C4-2B (cell line): ENCODE measurements at regions not wholly inside any gene's neighbourhood (a gene's known extent, or its start where the extent isn't known, plus 50 kb on each side); places are given as distances from the start of the nearest gene placed in this dataset.
"Not testable (repeated sequence)": the region's sequence is repeated elsewhere in the genome, so short reads cannot be mapped to it uniquely, and the experiment has no call there.

ENCODE experiments used
- H3K27ac ChIP-seq: fragments of 450-650 bp; 2 replicates; pipeline ENCODE4 v1.5.1; 2017
- ZFX ChIP-seq: fragments of 450-650 bp; IDR thresholded peaks from 2 replicates; pipeline ENCODE4 v1.6.1; 2017
- TF ChIP-seq, protein P1 (sequence below): fragments of 450-650 bp; conservative IDR thresholded peaks from 2 replicates; pipeline ENCODE4 v1.5.1; 2017; ENCODE audit warnings: mild to moderate bottlenecking

DNA sequence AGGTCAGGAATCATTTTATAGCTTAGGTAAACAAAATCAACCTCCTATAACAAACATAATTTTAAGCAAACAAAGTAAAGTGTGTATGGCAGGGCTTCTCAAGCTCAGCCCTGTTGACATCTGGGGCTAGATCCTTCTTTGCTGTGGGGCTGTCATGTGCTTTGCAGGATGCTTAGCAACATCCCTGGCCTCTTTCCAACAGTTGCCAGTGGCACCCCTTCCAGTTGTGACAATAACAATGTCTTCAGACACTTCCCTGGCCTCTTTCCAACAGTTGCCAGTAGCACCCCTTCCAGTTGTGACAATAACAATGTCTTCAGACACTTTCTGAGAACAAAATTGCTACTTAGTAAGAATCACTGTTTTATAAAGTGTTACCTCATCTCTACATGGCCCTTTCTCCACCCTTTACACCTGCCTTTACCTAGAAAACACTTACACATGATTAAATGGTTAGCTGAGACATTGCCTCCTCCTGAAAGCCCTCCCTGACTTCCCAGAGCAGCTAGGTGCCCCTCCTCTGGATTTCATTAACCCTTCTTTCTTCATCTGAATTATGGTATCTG, 194.0 kb upstream of the LMCD1 start:
- TF ChIP-seq ZFX: no peak
- TF ChIP-seq, protein P1, sequence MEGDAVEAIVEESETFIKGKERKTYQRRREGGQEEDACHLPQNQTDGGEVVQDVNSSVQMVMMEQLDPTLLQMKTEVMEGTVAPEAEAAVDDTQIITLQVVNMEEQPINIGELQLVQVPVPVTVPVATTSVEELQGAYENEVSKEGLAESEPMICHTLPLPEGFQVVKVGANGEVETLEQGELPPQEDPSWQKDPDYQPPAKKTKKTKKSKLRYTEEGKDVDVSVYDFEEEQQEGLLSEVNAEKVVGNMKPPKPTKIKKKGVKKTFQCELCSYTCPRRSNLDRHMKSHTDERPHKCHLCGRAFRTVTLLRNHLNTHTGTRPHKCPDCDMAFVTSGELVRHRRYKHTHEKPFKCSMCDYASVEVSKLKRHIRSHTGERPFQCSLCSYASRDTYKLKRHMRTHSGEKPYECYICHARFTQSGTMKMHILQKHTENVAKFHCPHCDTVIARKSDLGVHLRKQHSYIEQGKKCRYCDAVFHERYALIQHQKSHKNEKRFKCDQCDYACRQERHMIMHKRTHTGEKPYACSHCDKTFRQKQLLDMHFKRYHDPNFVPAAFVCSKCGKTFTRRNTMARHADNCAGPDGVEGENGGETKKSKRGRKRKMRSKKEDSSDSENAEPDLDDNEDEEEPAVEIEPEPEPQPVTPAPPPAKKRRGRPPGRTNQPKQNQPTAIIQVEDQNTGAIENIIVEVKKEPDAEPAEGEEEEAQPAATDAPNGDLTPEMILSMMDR: no peak
- H3K27ac ChIP-seq: no peak overlapping the region

DNA sequence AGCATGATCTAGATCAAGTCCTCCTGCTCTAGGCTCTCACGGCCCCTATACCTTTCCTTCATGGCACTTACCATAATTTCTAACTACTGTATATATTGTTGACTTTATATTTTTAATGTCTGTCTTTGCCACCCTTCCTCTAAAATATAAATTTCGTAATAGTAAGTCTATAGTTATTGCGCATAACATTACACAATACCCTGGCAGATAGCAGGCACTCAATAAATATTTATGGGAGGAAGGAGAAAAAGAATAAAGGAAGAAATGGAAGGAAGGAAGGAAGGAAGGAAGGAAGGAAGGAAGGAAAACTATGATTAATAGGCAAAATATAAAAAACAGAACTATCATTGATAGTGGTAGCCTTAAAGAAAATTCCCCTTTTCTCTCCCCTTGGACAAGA, 190.3 kb upstream of the LMCD1 start:
- H3K27ac ChIP-seq: no peak overlapping the region
- no peak for TF ChIP-seq ZFX
- TF ChIP-seq, protein P1: no peak

DNA sequence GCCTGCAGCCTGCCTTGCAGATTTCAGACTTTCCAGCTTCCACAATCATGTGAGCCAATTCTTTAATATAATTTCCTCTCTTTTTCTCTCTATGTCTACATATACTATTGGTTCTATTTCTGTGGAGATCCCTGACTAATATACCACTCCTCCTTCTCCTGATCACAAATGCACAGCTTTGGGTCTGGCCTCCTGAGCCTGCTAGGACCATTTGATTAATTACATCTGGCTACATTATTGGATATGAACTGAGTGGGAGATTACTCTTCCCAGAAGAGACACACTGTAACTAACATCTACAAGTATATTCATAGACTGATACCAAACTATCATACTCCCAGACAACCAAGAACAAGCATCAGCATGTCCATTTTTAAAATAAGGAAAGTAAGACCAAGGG, 188.9 kb upstream of the LMCD1 start:
- H3K27ac ChIP-seq: no peak overlapping the region
- TF ChIP-seq ZFX: no peak
- TF ChIP-seq, protein P1: no peak

DNA sequence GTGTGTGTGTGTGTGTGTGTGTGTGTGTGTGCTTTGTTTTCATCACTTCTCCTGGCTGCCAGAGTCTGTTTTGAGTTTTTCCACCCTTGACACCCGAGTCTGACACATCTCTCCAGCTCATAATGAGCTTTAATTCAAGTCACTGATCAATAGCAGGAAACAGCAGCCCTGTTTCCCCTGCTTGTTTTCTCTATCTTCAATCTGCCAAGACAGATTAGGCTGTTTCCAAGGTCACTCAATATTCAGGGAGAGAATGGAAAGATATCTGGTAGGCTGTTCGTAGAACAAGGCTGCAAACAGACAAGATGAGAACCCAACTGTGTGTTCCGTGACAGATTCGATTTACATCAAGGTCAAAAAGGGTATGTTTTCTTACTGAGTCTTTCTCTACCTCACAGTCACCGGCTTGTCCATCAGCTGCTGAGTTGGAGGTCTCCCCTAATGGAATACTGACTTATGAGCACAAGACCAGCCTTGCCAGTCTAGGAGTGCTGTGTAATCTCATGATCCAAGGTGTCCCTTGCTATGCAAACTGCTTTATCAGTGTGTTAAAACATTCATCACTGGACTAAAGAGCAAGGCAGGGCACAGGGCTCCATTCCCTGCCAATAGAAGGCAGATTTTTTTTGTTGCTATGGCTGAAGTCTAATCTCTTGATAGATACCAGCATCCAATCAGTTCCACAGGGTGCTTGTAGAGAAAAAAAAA, 187.9 kb upstream of the LMCD1 start:
- no peak overlapping the region for H3K27ac ChIP-seq
- no peak for TF ChIP-seq ZFX
- TF ChIP-seq, protein P1: no peak

DNA sequence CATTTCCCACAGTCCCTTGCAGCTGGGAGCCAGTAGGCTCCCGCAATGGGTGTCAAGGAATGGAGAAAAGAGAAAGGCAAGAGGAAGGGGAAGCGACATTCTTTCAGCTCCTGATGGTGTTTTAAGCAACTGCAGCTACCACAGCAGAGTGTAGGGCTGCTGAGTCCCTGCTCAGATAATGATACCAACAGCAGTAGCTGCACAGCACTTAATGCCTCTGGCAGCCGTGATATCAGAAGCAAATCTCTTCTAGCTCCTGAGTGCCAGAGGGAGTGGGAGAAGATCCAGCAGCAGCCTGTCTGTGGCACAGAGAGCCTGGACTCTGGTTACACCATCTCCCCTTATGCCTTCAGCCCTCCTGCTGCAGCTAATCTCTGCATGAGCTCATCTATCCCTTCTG, 186.1 kb upstream of the LMCD1 start:
- H3K27ac ChIP-seq: not testable (repeated sequence)

DNA sequence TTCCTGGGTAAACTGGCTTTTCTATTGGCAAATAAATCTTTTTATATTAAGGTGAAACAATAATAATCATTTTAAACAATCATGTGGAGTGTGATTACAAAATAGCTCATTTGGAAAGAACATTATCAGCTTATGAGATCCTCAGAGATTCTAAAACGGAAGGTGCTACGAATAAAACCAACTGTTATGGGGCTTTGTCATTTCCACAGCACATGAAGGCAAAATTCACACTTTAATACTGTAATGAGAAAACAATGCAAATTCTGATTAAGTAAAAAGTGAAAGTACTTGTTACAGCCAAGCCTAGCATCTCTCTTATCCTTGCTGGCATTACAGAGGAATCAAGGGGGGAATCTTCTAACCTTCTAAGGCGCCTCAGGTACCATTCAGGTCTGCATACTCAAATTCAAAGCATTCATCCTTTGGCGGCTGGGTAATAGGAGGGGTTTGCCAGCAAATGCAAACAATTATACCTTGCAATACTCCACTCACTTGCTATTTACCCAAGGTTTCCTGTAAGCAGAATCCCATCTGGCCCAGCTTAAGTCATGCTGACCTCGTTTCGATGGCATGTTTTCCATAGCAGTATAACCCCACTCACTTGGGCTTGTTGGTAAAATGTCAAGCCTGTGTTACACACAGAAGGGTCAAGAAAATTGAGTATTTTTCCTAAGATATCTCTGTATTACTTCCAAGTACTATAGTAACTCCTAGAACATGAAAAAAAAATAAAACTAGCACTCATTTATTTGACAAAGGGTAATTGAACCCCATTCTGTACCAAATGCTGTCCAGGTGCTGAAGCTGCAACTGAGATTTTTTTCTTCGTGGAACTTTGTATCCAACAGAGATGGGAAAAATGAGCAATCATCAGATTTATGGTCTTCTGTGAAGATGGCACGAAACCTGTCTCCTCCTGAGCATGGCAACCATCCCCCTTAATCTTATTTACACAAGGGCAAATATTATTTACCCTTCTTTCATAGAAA, 183.7 kb upstream of the LMCD1 start:
- TF ChIP-seq, protein P1: no peak
- TF ChIP-seq ZFX: no peak
- no peak overlapping the region for H3K27ac ChIP-seq

DNA sequence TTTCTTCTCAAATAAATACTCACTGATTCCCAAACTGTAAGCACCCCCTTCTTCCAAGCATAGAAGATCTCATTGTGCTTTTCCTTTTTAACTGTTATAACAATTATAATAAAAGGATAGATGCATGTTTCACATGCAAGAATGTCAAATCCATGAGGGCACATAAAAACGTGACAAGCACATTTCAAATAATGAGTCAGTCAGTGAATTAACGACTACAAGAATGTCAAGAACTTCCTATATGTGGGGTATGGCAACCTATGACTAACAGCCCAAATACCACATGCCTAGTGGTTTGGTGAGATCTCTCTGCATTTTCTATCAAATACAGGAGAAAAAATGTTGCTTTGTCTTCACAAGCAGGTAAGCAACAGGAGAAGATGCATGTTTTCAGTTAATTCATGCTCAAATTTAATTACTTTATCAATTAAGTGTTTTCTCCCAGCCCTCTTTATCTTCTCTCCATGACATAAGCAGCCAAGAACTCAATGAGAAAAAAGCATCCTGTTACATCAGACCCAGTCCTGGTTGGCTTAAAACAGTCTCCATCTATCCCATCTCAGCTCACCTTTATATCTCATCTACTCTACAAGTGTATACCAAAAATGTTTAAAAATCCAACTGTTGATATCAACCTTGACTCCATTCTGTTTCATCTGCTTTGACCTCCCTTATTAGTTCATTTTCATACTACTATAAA, 181.5 kb upstream of the LMCD1 start:
- TF ChIP-seq, protein P1: no peak
- no peak for TF ChIP-seq ZFX
- H3K27ac ChIP-seq: no peak overlapping the region
